CD14-positive monocyte (primary cell): ENCODE measurements at regions not wholly inside any gene's neighbourhood (a gene's known extent, or its start where the extent isn't known, plus 50 kb on each side); places are given as distances from the start of the nearest gene placed in this dataset.

ENCODE experiments used
- DNase-seq, 3 donors: peaks; one replicate each; pipeline ENCODE4 v3.0.0-alpha.2; 2011 to 2022
- H2AFZ ChIP-seq: 2 replicates; pipeline ENCODE4 v1.6.0; 2012; ENCODE audit warnings: mild to moderate bottlenecking, low read depth, low read length, inconsistent platforms; ENCODE audit not compliant: insufficient read depth, poor library complexity, severe bottlenecking
- H3K27ac ChIP-seq, 2 donors: 1 replicate in 1 of 2; 2 replicates in 1 of 2; pipeline ENCODE4 v1.5.1; 2012 to 2013; ENCODE audit warnings: low read length in 2 of 2, control low read depth in 1 of 2, inconsistent platforms in 1 of 2, low read depth in 1 of 2, mild to moderate bottlenecking in 1 of 2
- H3K27me3 ChIP-seq, 2 donors: one replicate each; pipeline versions ENCODE4 v1.6.0 to v1.6.1; 2011 to 2013; ENCODE audit warnings: low read length in 2 of 2; ENCODE audit not compliant: control insufficient read depth in 2 of 2, insufficient read depth in 2 of 2
- H3K36me3 ChIP-seq, 2 donors: replicated peaks in 1 of 2; 1 replicate in 1 of 2; 2 replicates in 1 of 2; pipeline versions ENCODE4 v1.5.1 to v1.6.1; 2012 to 2013; ENCODE audit warnings: low read length in 2 of 2, control low read depth in 1 of 2, inconsistent platforms in 1 of 2, mild to moderate bottlenecking in 1 of 2; ENCODE audit not compliant: insufficient read depth in 2 of 2, control insufficient read depth in 1 of 2
- H3K4me1 ChIP-seq, 2 donors: 1 replicate in 1 of 2; 2 replicates in 1 of 2; pipeline versions ENCODE4 v1.5.1 to v1.6.1; 2012 to 2013; ENCODE audit warnings: low read length in 2 of 2, control low read depth in 1 of 2, inconsistent platforms in 1 of 2, mild to moderate bottlenecking in 1 of 2, moderate library complexity in 1 of 2; ENCODE audit not compliant: insufficient read depth in 2 of 2, control insufficient read depth in 1 of 2
- H3K4me2 ChIP-seq: replicated peaks from 2 replicates; pipeline ENCODE3; 2012; ENCODE audit warnings: low read length, moderate library complexity, mild to moderate bottlenecking; ENCODE audit not compliant: poor library complexity, severe bottlenecking; ENCODE audit errors: extremely low read depth
- H3K4me3 ChIP-seq, 3 experiments: fragments of 200-600 bp in 1 of 3; sonication (generic) in 1 of 3; replicated peaks in 1 of 3; 1 replicate in 2 of 3; 2 replicates in 1 of 3; pipeline ENCODE4 v1.5.1; 2011 to 2013; ENCODE audit warnings: low read length in 3 of 3, mild to moderate bottlenecking in 3 of 3, control low read depth in 2 of 3, low read depth in 2 of 3, inconsistent platforms in 1 of 3, moderate library complexity in 1 of 3
- H3K79me2 ChIP-seq: 2 replicates; pipeline ENCODE4 v1.6.0; 2012; ENCODE audit warnings: mild to moderate bottlenecking, control low read depth, inconsistent platforms, low read length, moderate library complexity; ENCODE audit not compliant: insufficient read depth
- H3K9ac ChIP-seq: 2 replicates; pipeline ENCODE4 v1.6.0; 2017; ENCODE audit warnings: low read length, mild to moderate bottlenecking; ENCODE audit not compliant: insufficient read depth, poor library complexity, severe bottlenecking
- H3K9me3 ChIP-seq, 2 donors: replicated peaks in 1 of 2; 1 replicate in 1 of 2; 2 replicates in 1 of 2; pipeline versions ENCODE4 v1.5.1 to v1.6.1; 2012 to 2013; ENCODE audit warnings: low read length in 2 of 2, control low read depth in 1 of 2; ENCODE audit not compliant: control insufficient read depth in 1 of 2, insufficient read depth in 1 of 2
- H4K20me1 ChIP-seq: 2 replicates; pipeline ENCODE4 v1.6.0; 2012; ENCODE audit warnings: mild to moderate bottlenecking, low read length, control low read depth, moderate library complexity; ENCODE audit not compliant: insufficient read depth
- H3K27ac Mint-ChIP-seq, 7 donors: one replicate each; pipeline ENCODE4 v1.8.0; 2020; ENCODE audit warnings: mild to moderate bottlenecking in 7 of 7, mixed read lengths in 7 of 7, moderate library complexity in 6 of 7, inconsistent platforms in 2 of 7
- H3K27me3 Mint-ChIP-seq, 3 donors: one replicate each; pipeline ENCODE4 v1.8.0; 2021 to 2022; ENCODE audit warnings: low read depth in 3 of 3, mild to moderate bottlenecking in 3 of 3, mixed read lengths in 3 of 3, moderate library complexity in 3 of 3, inconsistent platforms in 1 of 3
- H3K36me3 Mint-ChIP-seq, 2 donors: one replicate each; pipeline ENCODE4 v1.8.0; 2020; ENCODE audit warnings: mixed read lengths in 2 of 2, inconsistent platforms in 1 of 2, mild to moderate bottlenecking in 1 of 2
- H3K4me1 Mint-ChIP-seq: one replicate; pipeline ENCODE4 v1.8.0; 2020; ENCODE audit warnings: mild to moderate bottlenecking, mixed read lengths
- H3K4me3 Mint-ChIP-seq, 2 donors: one replicate each; pipeline ENCODE4 v1.8.0; 2020; ENCODE audit warnings: mild to moderate bottlenecking in 2 of 2, mixed read lengths in 2 of 2, moderate library complexity in 1 of 2
- H3K9me3 Mint-ChIP-seq, 7 donors: one replicate each; pipeline ENCODE4 v1.8.0; 2020 to 2022; ENCODE audit warnings: mixed read lengths in 7 of 7, mild to moderate bottlenecking in 6 of 7, moderate library complexity in 6 of 7, inconsistent platforms in 2 of 7
- WGBS: methylation state at CpG from one replicate; pipeline ENCODE4 v1.1.5; 2013; ENCODE audit warnings: missing lambda C conversion rate; ENCODE audit not compliant: insufficient coverage; 5-methylcytosine and 5-hydroxymethylcytosine counted together
- intact Hi-C, 2 donors: fragments of 100-400 bp; cut with micrococcal nuclease; formaldehyde crosslinking; loops; one replicate each; pipeline versions ENCODE4 v1.15.0 to v1.15.1; 2023
- TF ChIP-seq, protein P1 (sequence below): fragments of 200-600 bp; IDR thresholded peaks from one replicate; pipeline ENCODE4 v1.8.0; 2022; ENCODE audit warnings: antibody characterized with exemption, mild to moderate bottlenecking

GRCh38 chr11:11078344-11079086 is 220.7 kb upstream of the ZBED5 start:
- Histone ChIP-seq H3K27me3 (no peaks in the 10 kb centered on the region), H2AFZ (no peak overlapping the region), H3K4me1 (no peaks in the 10 kb centered on the region), H3K9me3 (no peaks in the 10 kb centered on the region), H3K79me2 (no peaks in the 10 kb centered on the region), H3K4me2 (no peak overlapping the region), H3K9ac (no peak overlapping the region), H3K27ac (no peak overlapping the region), H3K36me3 (no peaks in the 10 kb centered on the region), H4K20me1 (no peaks in the 10 kb centered on the region), H3K4me3 (no peak overlapping the region)
- DNase-seq, result no peak
- peaks cover 0 to 16% (median 9%) of the 10 kb centered on the region in 3 donors for H3K27me3 Mint-ChIP-seq
- H3K4me3 Mint-ChIP-seq, result no peak overlapping the region
- H3K36me3 Mint-ChIP-seq, result no peaks in the 10 kb centered on the region
- H3K27ac Mint-ChIP-seq, result no peak overlapping the region
- TF ChIP-seq, protein P1, sequence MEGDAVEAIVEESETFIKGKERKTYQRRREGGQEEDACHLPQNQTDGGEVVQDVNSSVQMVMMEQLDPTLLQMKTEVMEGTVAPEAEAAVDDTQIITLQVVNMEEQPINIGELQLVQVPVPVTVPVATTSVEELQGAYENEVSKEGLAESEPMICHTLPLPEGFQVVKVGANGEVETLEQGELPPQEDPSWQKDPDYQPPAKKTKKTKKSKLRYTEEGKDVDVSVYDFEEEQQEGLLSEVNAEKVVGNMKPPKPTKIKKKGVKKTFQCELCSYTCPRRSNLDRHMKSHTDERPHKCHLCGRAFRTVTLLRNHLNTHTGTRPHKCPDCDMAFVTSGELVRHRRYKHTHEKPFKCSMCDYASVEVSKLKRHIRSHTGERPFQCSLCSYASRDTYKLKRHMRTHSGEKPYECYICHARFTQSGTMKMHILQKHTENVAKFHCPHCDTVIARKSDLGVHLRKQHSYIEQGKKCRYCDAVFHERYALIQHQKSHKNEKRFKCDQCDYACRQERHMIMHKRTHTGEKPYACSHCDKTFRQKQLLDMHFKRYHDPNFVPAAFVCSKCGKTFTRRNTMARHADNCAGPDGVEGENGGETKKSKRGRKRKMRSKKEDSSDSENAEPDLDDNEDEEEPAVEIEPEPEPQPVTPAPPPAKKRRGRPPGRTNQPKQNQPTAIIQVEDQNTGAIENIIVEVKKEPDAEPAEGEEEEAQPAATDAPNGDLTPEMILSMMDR, result no peak
- H3K4me1 Mint-ChIP-seq, result no peaks in the 10 kb centered on the region
- intact Hi-C loops, result no loop called here
- H3K9me3 Mint-ChIP-seq, result peaks cover 0 to 2% (median 0%) of the 10 kb centered on the region in 7 donors
- 100% methylated on average over 4 of the region's 4 CpGs for WGBS

GRCh38 chr11:11077898-11078297 is 220.0 kb upstream of the ZBED5 start:
- H3K4me3 Mint-ChIP-seq, result no peak overlapping the region
- no peaks in the 10 kb centered on the region for H3K4me1 ChIP-seq
- no peak overlapping the region for H2AFZ ChIP-seq
- H3K9me3 Mint-ChIP-seq, result peaks cover 0 to 2% (median 0%) of the 10 kb centered on the region in 7 donors
- no peak for DNase-seq
- H3K36me3 Mint-ChIP-seq, result no peaks in the 10 kb centered on the region
- H3K9ac ChIP-seq, result no peak overlapping the region
- no peaks in the 10 kb centered on the region for H3K4me1 Mint-ChIP-seq
- no peak overlapping the region for H3K4me2 ChIP-seq
- H3K27ac Mint-ChIP-seq, result no peak overlapping the region
- no peaks in the 10 kb centered on the region for H3K79me2 ChIP-seq
- no peaks in the 10 kb centered on the region for H3K9me3 ChIP-seq
- no peaks in the 10 kb centered on the region for H3K27me3 ChIP-seq
- TF ChIP-seq, protein P1, result no peak
- no peak overlapping the region for H3K4me3 ChIP-seq
- no CpG with 5 or more reads among the region's 4 CpGs for WGBS
- H3K27ac ChIP-seq, result no peak overlapping the region
- intact Hi-C loops, result no loop called here
- peaks cover 0 to 16% (median 8%) of the 10 kb centered on the region in 3 donors for H3K27me3 Mint-ChIP-seq
- no peaks in the 10 kb centered on the region for H4K20me1 ChIP-seq
- H3K36me3 ChIP-seq, result no peaks in the 10 kb centered on the region
